ENCODE measurements at regions not wholly inside any gene's neighbourhood (a gene's known extent, or its start where the extent isn't known, plus 50 kb on each side); places are given as distances from the start of the nearest gene placed in this dataset.

DNA sequence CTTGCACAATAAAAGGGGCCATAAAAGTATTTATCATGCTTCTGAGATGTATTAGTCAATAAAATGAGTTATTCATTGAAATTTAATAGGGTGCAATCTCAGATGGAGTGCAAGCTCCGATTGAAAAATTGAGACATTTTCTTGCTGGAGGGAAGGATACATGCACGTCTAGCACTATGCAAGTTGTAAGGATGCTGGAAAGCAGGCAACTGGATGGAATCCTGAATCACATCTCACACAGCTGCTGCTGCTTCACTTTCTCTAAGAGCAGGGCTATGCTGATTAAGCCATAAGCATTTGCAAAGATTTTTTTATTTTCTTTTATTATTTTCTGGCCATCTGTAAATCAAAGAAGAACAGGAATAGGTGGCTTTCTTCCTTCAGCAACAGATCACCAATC, 308.8 kb upstream of the EPHA7 start:
- TF ChIP-seq, protein P1, sequence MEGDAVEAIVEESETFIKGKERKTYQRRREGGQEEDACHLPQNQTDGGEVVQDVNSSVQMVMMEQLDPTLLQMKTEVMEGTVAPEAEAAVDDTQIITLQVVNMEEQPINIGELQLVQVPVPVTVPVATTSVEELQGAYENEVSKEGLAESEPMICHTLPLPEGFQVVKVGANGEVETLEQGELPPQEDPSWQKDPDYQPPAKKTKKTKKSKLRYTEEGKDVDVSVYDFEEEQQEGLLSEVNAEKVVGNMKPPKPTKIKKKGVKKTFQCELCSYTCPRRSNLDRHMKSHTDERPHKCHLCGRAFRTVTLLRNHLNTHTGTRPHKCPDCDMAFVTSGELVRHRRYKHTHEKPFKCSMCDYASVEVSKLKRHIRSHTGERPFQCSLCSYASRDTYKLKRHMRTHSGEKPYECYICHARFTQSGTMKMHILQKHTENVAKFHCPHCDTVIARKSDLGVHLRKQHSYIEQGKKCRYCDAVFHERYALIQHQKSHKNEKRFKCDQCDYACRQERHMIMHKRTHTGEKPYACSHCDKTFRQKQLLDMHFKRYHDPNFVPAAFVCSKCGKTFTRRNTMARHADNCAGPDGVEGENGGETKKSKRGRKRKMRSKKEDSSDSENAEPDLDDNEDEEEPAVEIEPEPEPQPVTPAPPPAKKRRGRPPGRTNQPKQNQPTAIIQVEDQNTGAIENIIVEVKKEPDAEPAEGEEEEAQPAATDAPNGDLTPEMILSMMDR (IDR thresholded peaks at IDR 0.05): no peak
- no peak for TF ChIP-seq EZH2 (IDR thresholded peaks at IDR 0.05; ENCODE audit: borderline replicate concordance, insufficient read depth, low read depth, low read length, poor library complexity, severe bottlenecking)

Measured in B cell (primary cell).